KOPT-K1 (cell line): ENCODE measurements at regions not wholly inside any gene's neighbourhood (a gene's known extent, or its start where the extent isn't known, plus 50 kb on each side); places are given as distances from the start of the nearest gene placed in this dataset.

Experiments
- H3K27ac ChIP-seq: fragments of 200-600 bp; sonication (generic); 2 replicates; pipeline ENCODE4 v1.5.1; 2016; ENCODE audit warnings: antibody characterized with exemption, mild to moderate bottlenecking, low read depth, low read length; ENCODE audit not compliant: poor library complexity, severe bottlenecking
- H3K36me3 ChIP-seq: fragments of 200-600 bp; sonication (generic); 2 replicates; pipeline ENCODE4 v1.5.1; 2017; ENCODE audit warnings: antibody characterized with exemption, mild to moderate bottlenecking, low read length, moderate library complexity; ENCODE audit not compliant: insufficient read depth
- H3K9me3 ChIP-seq: fragments of 200-600 bp; sonication (generic); 2 replicates; pipeline ENCODE4 v1.5.1; 2017; ENCODE audit warnings: antibody characterized with exemption, low read length, mild to moderate bottlenecking; ENCODE audit not compliant: insufficient read depth, poor library complexity, severe bottlenecking

GRCh38 chr11:37391615-37392014 is 793.6 kb upstream of the RAG2 start:
- Histone ChIP-seq H3K27ac (no peak overlapping the region), H3K36me3 (no peaks in the 10 kb centered on the region), H3K9me3 (peaks cover 12% of the 10 kb centered on the region)

- Histone ChIP-seq H3K27ac (no peak overlapping the region), H3K9me3 (peaks cover 12% of the 10 kb centered on the region), H3K36me3 (no peaks in the 10 kb centered on the region)
Observed at GRCh38 chr11:37390576-37391083, 792.6 kb upstream of the RAG2 start.

- H3K9me3 ChIP-seq = no peaks in the 10 kb centered on the region
- H3K36me3 ChIP-seq = no peaks in the 10 kb centered on the region
Observed at GRCh38 chr11:37378958-37379357, 780.9 kb upstream of the RAG2 start.

GRCh38 chr11:37372667-37373066 is 774.6 kb upstream of the RAG2 start:
- Histone ChIP-seq H3K36me3 (no peaks in the 10 kb centered on the region), H3K9me3 (no peaks in the 10 kb centered on the region), H3K27ac (no peak overlapping the region)

More at GRCh38 chr11:37378958-37379357, 780.9 kb upstream of the RAG2 start:
- no peak overlapping the region for H3K27ac ChIP-seq

- no peaks in the 10 kb centered on the region for H3K9me3 ChIP-seq
- no peaks in the 10 kb centered on the region for H3K36me3 ChIP-seq
- H3K27ac ChIP-seq = no peak overlapping the region
Observed at GRCh38 chr11:37371346-37371970, 773.4 kb upstream of the RAG2 start.

- H3K36me3 ChIP-seq = no peaks in the 10 kb centered on the region
- H3K9me3 ChIP-seq = no peaks in the 10 kb centered on the region
Observed at GRCh38 chr11:37370817-37371216, 772.8 kb upstream of the RAG2 start.

GRCh38 chr11:37364246-37364839 is 766.3 kb upstream of the RAG2 start:
- H3K27ac ChIP-seq = no peak overlapping the region
- no peaks in the 10 kb centered on the region for H3K36me3 ChIP-seq
- no peaks in the 10 kb centered on the region for H3K9me3 ChIP-seq

More at GRCh38 chr11:37370817-37371216, 772.8 kb upstream of the RAG2 start:
- no peak overlapping the region for H3K27ac ChIP-seq

- no peaks in the 10 kb centered on the region for H3K9me3 ChIP-seq
- no peak overlapping the region for H3K27ac ChIP-seq
- no peaks in the 10 kb centered on the region for H3K36me3 ChIP-seq
Observed at GRCh38 chr11:37353192-37353591, 755.2 kb upstream of the RAG2 start.

- H3K36me3 ChIP-seq = no peaks in the 10 kb centered on the region
- no peaks in the 10 kb centered on the region for H3K9me3 ChIP-seq
- H3K27ac ChIP-seq = no peak overlapping the region
Observed at GRCh38 chr11:37352485-37352884, 754.4 kb upstream of the RAG2 start.

GRCh38 chr11:37343290-37343689 is 745.3 kb upstream of the RAG2 start:
- H3K9me3 ChIP-seq = no peaks in the 10 kb centered on the region
- H3K27ac ChIP-seq = no peak overlapping the region

GRCh38 chr11:37336401-37336800 is 738.4 kb upstream of the RAG2 start:
- H3K9me3 ChIP-seq = no peaks in the 10 kb centered on the region
- no peak overlapping the region for H3K27ac ChIP-seq

More at GRCh38 chr11:37343290-37343689, 745.3 kb upstream of the RAG2 start:
- H3K36me3 ChIP-seq = no peaks in the 10 kb centered on the region

GRCh38 chr11:37333345-37333744 is 735.3 kb upstream of the RAG2 start:
- H3K27ac ChIP-seq = no peak overlapping the region
- no peaks in the 10 kb centered on the region for H3K9me3 ChIP-seq
- H3K36me3 ChIP-seq = no peaks in the 10 kb centered on the region

More at GRCh38 chr11:37336401-37336800, 738.4 kb upstream of the RAG2 start:
- no peaks in the 10 kb centered on the region for H3K36me3 ChIP-seq

- H3K9me3 ChIP-seq = no peaks in the 10 kb centered on the region
- no peaks in the 10 kb centered on the region for H3K36me3 ChIP-seq
Observed at GRCh38 chr11:37323843-37324242, 725.8 kb upstream of the RAG2 start.

GRCh38 chr11:37322333-37323194 is 724.5 kb upstream of the RAG2 start:
- Histone ChIP-seq H3K27ac (no peak overlapping the region), H3K9me3 (no peaks in the 10 kb centered on the region), H3K36me3 (no peaks in the 10 kb centered on the region)

More at GRCh38 chr11:37323843-37324242, 725.8 kb upstream of the RAG2 start:
- H3K27ac ChIP-seq = no peak overlapping the region

GRCh38 chr11:37320921-37321320 is 722.9 kb upstream of the RAG2 start:
- H3K9me3 ChIP-seq = no peaks in the 10 kb centered on the region
- H3K27ac ChIP-seq = no peak overlapping the region

More at GRCh38 chr11:37320921-37321320, 722.9 kb upstream of the RAG2 start:
- H3K36me3 ChIP-seq = no peaks in the 10 kb centered on the region
